SJSA1 (cell line): ENCODE measurements at regions not wholly inside any gene's neighbourhood (a gene's known extent, or its start where the extent isn't known, plus 50 kb on each side); places are given as distances from the start of the nearest gene placed in this dataset.

Experiments
- DNase-seq, 2 experiments: peaks; one replicate each; pipeline ENCODE4 v3.0.0-alpha.2; 2015 to 2020; ENCODE audit warnings: low spot score in 2 of 2, low read depth in 1 of 2
- H3K27ac ChIP-seq: fragments of 250-450 bp; sonication (Bioruptor Pico); 2 replicates; pipeline ENCODE4 v1.5.1; 2020; ENCODE audit warnings: mild to moderate bottlenecking, moderate library complexity
- H3K27me3 ChIP-seq: fragments of 250-450 bp; sonication (Bioruptor Pico); replicated peaks from 2 replicates; pipeline ENCODE4 v1.5.1; 2020; ENCODE audit warnings: mild to moderate bottlenecking, moderate library complexity
- H3K36me3 ChIP-seq: fragments of 250-450 bp; sonication (Bioruptor Pico); 2 replicates; pipeline ENCODE4 v1.5.1; 2020; ENCODE audit warnings: mild to moderate bottlenecking
- H3K4me1 ChIP-seq: fragments of 250-450 bp; sonication (Bioruptor Pico); replicated peaks from 2 replicates; pipeline ENCODE4 v1.6.1; 2021; ENCODE audit warnings: mild to moderate bottlenecking
- H3K4me3 ChIP-seq: fragments of 250-450 bp; sonication (Bioruptor Pico); 2 replicates; pipeline ENCODE4 v1.5.1; 2020; ENCODE audit warnings: mild to moderate bottlenecking
- H3K9me3 ChIP-seq: fragments of 250-450 bp; sonication (Bioruptor Pico); replicated peaks from 2 replicates; pipeline ENCODE4 v1.5.1; 2020; ENCODE audit warnings: mild to moderate bottlenecking

- DNase-seq: no peak
- Histone ChIP-seq H3K4me3 (no peak overlapping the region), H3K27ac (no peak overlapping the region), H3K4me1 (no peaks in the 10 kb centered on the region), H3K36me3 (no peaks in the 10 kb centered on the region), H3K27me3 (no peaks in the 10 kb centered on the region), H3K9me3 (no peaks in the 10 kb centered on the region)
Observed at GRCh38 chr10:124346831-124347230, 71.9 kb downstream of the OAT start.

GRCh38 chr10:124345521-124345920 lies 73.2 kb downstream of the OAT start:
- Histone ChIP-seq H3K27ac (no peak overlapping the region), H3K4me1 (no peaks in the 10 kb centered on the region; the same call in none of the 2 replicates), H3K9me3 (no peaks in the 10 kb centered on the region), H3K27me3 (no peaks in the 10 kb centered on the region), H3K36me3 (no peaks in the 10 kb centered on the region), H3K4me3 (no peak overlapping the region)
- no peak for DNase-seq

DNA sequence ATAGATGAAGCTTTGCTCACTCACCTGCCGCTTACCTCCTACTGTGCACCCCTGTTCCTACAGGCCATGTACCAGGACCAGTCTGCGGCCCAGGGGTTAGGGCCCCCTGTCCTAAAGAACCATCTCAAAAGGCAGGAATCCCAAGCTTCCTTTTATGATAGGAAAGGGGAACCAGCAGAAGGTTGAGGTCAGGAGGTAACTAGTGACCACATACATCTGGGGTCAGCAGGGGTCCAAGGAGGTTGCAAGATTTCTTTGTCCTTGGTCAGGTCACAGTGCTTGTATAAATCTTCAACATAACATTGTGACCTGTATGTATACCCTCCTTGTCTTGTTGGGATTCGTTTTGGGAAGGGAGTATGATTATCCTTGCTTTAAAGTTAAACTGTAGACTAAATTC lies 73.8 kb downstream of the OAT start:
- Histone ChIP-seq H3K9me3 (no peaks in the 10 kb centered on the region), H3K36me3 (no peaks in the 10 kb centered on the region), H3K27me3 (no peaks in the 10 kb centered on the region), H3K4me3 (no peak overlapping the region), H3K4me1 (peaks cover 5% of the 10 kb centered on the region), H3K27ac (no peak overlapping the region)
- DNase-seq: no peak

GRCh38 chr10:124344266-124344590 lies 74.5 kb downstream of the OAT start:
- no peak for DNase-seq
- H3K27me3 ChIP-seq: no peaks in the 10 kb centered on the region
- peaks cover 12% of the 10 kb centered on the region for H3K4me1 ChIP-seq
- no peaks in the 10 kb centered on the region for H3K36me3 ChIP-seq
- no peak overlapping the region for H3K27ac ChIP-seq
- no peak overlapping the region for H3K4me3 ChIP-seq
- no peaks in the 10 kb centered on the region for H3K9me3 ChIP-seq

GRCh38 chr10:124343351-124344265 lies 75.1 kb downstream of the OAT start:
- H3K9me3 ChIP-seq: no peaks in the 10 kb centered on the region
- no peak for DNase-seq
- H3K4me3 ChIP-seq: no peak overlapping the region
- no peaks in the 10 kb centered on the region for H3K27me3 ChIP-seq
- H3K27ac ChIP-seq: no peak overlapping the region
- no peaks in the 10 kb centered on the region for H3K36me3 ChIP-seq
- peaks cover 13% of the 10 kb centered on the region for H3K4me1 ChIP-seq

- Histone ChIP-seq H3K9me3 (no peaks in the 10 kb centered on the region), H3K36me3 (no peaks in the 10 kb centered on the region), H3K27ac (no peak overlapping the region), H3K4me1 (peaks cover 13% of the 10 kb centered on the region), H3K4me3 (no peak overlapping the region), H3K27me3 (no peaks in the 10 kb centered on the region)
- no peak for DNase-seq
Observed at GRCh38 chr10:124342821-124343170, 75.9 kb downstream of the OAT start.

DNA sequence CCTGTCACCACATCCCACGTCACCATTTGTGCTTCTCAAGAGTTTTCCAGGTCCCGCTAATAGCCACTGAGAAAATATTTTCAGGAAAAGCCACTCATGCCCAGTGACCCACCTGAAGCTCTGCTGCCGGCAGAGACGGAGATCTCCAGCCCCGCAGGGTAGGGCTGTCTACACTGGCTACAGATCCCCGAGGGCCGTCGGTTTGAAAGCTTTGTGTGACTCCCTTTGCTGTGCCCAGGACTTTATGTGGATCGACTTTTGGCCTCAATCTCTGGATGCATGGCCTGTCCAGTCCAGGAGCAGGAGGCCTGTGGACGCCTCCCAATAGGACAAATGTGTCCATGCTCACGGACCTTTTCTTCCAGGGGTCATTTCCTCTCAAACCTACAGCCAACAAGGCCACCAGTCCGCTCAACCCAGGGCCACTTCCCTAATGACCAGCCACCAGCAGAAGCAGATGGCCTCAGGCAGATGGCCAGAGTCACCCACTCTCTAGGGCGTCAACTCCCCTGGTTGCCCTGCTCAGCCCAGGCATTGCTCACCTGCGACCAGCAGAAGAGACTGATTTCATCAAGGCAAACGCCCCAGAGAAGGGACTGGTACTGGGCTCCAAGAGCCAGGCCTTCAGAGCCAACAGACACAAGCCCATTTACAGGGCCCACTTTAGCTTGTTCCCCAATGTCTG lies 76.4 kb downstream of the OAT start:
- Histone ChIP-seq H3K9me3 (no peaks in the 10 kb centered on the region), H3K4me1 (peaks cover 13% of the 10 kb centered on the region), H3K4me3 (no peak overlapping the region), H3K27ac (no peak overlapping the region), H3K36me3 (no peaks in the 10 kb centered on the region), H3K27me3 (no peaks in the 10 kb centered on the region)
- no peak for DNase-seq

GRCh38 chr10:124341768-124342135 lies 77.0 kb downstream of the OAT start:
- Histone ChIP-seq H3K4me1 (peaks cover 13% of the 10 kb centered on the region), H3K9me3 (no peaks in the 10 kb centered on the region), H3K36me3 (no peaks in the 10 kb centered on the region), H3K27ac (no peak overlapping the region), H3K27me3 (no peaks in the 10 kb centered on the region), H3K4me3 (no peak overlapping the region)
- no peak for DNase-seq

DNA sequence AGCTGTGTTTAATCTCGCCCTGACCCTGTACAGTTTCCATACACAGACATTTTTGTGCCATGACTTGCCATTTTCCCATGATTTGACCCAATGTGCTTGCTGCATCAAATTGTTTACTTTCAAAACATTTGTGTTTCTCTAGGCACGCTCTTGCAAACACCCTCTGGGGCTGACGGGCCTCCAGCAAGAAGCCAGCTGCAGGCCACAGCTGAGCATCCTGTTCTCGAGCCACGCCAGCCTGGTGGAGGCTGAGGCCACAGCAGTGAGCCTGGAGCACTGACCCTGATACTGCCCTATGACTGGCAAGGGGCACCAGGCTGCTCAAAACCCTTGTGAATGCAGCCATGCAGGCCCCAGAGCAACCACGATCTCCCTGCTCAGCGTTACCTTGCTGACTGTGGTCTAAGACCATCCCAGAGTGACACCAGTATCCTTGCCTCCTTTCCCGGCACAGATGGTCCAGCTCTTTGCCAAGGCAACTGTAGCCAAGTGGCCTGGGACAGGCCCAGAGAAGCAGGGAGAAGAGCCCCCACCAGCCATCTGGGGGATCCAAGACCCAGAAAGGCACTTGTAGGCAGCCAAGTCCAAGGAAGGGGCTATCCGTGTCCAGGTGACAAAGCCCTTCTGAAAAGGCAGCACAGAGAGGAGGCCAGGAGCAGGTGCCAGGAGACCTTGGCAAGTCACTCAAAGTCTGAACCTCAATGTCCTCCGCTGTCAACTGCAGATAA lies 78.5 kb downstream of the OAT start:
- DNase-seq: peak; percentile 40 to 50
- H3K27ac ChIP-seq: no peak overlapping the region; the same call in 1 of the 2 replicates

GRCh38 chr10:124339119-124340032 lies 79.3 kb downstream of the OAT start:
- Histone ChIP-seq H3K4me3 (no peak overlapping the region), H3K27ac (no peak overlapping the region; the same call in 1 of the 2 replicates), H3K27me3 (no peaks in the 10 kb centered on the region), H3K4me1 (peaks cover 13% of the 10 kb centered on the region), H3K36me3 (no peaks in the 10 kb centered on the region), H3K9me3 (no peaks in the 10 kb centered on the region)
- peak in 1 of 2 experiments; percentile 31 for DNase-seq

More for the DNA sequence above, 78.5 kb downstream of the OAT start:
- Histone ChIP-seq H3K36me3 (no peaks in the 10 kb centered on the region), H3K4me1 (peaks cover 13% of the 10 kb centered on the region), H3K27me3 (no peaks in the 10 kb centered on the region), H3K4me3 (no peak overlapping the region), H3K9me3 (no peaks in the 10 kb centered on the region)

- no peak overlapping the region for H3K4me3 ChIP-seq
- H3K9me3 ChIP-seq: no peaks in the 10 kb centered on the region
- H3K27ac ChIP-seq: no peak overlapping the region
- H3K27me3 ChIP-seq: no peaks in the 10 kb centered on the region
- peaks cover 13% of the 10 kb centered on the region for H3K4me1 ChIP-seq
- H3K36me3 ChIP-seq: no peaks in the 10 kb centered on the region
- DNase-seq: peak in 1 of 2 experiments; percentile 15
Observed at GRCh38 chr10:124338276-124338925, 80.3 kb downstream of the OAT start.

DNA sequence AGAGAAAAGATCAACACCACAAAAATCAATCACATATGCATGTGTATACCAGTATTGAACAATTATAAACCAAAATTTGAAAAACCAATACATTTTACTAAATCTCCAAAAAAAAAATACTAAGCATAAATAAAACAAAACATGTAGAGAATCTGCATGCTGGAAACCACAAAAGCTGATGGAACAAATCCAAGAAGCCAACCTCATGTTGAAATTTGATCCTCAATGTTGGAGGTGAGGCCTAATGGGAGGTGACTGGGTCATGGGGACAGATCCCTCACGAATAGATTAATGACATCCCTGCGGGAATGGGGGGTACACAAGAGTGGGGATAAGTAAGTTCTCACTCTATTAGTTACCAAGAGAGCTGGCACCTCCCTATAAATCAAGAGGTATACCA lies 82.5 kb downstream of the OAT start:
- no peak overlapping the region for H3K4me3 ChIP-seq
- H3K27me3 ChIP-seq: no peaks in the 10 kb centered on the region
- DNase-seq: peak in 1 of 2 experiments; percentile 7
- no peaks in the 10 kb centered on the region for H3K36me3 ChIP-seq
- peaks cover 13% of the 10 kb centered on the region for H3K4me1 ChIP-seq
- H3K9me3 ChIP-seq: no peaks in the 10 kb centered on the region
- no peak overlapping the region for H3K27ac ChIP-seq

DNA sequence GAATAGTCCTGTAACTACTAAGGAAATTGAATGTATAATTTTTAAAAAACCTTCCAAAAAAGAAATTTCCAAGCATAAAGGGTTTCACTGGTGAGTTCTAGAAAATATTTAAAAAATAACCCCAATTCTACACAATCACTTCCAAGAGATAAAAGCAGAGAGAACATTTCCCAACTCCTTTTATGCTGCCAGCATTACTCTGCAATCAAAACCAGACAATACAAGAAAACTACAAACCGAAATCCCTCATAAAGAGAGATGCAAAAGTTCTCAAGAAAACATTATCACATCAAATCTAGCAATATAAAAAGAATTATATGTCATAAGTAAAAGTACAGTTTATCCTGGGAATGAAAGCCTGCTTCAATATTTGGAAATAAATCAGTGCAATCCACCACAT lies 84.8 kb downstream of the OAT start:
- H3K27ac ChIP-seq: no peak overlapping the region
- H3K27me3 ChIP-seq: no peaks in the 10 kb centered on the region
- H3K4me3 ChIP-seq: no peak overlapping the region
- H3K4me1 ChIP-seq: no peaks in the 10 kb centered on the region
- H3K36me3 ChIP-seq: no peaks in the 10 kb centered on the region
- DNase-seq: no peak
- no peaks in the 10 kb centered on the region for H3K9me3 ChIP-seq
